CD14-positive monocyte (primary cell): ENCODE measurements at regions not wholly inside any gene's neighbourhood (a gene's known extent, or its start where the extent isn't known, plus 50 kb on each side); places are given as distances from the start of the nearest gene placed in this dataset.

Experiments used
- DNase-seq, 3 donors: peaks; one replicate each; pipeline ENCODE4 v3.0.0-alpha.2; 2011 to 2022
- H2AFZ ChIP-seq: 2 replicates; pipeline ENCODE4 v1.6.0; 2012; ENCODE audit warnings: mild to moderate bottlenecking, low read depth, low read length, inconsistent platforms; ENCODE audit not compliant: insufficient read depth, poor library complexity, severe bottlenecking
- H3K27ac ChIP-seq, 2 donors: 1 replicate in 1 of 2; 2 replicates in 1 of 2; pipeline ENCODE4 v1.5.1; 2012 to 2013; ENCODE audit warnings: low read length in 2 of 2, control low read depth in 1 of 2, inconsistent platforms in 1 of 2, low read depth in 1 of 2, mild to moderate bottlenecking in 1 of 2
- H3K27me3 ChIP-seq, 2 donors: one replicate each; pipeline versions ENCODE4 v1.6.0 to v1.6.1; 2011 to 2013; ENCODE audit warnings: low read length in 2 of 2; ENCODE audit not compliant: control insufficient read depth in 2 of 2, insufficient read depth in 2 of 2
- H3K36me3 ChIP-seq, 2 donors: replicated peaks in 1 of 2; 1 replicate in 1 of 2; 2 replicates in 1 of 2; pipeline versions ENCODE4 v1.5.1 to v1.6.1; 2012 to 2013; ENCODE audit warnings: low read length in 2 of 2, control low read depth in 1 of 2, inconsistent platforms in 1 of 2, mild to moderate bottlenecking in 1 of 2; ENCODE audit not compliant: insufficient read depth in 2 of 2, control insufficient read depth in 1 of 2
- H3K4me1 ChIP-seq, 2 donors: 1 replicate in 1 of 2; 2 replicates in 1 of 2; pipeline versions ENCODE4 v1.5.1 to v1.6.1; 2012 to 2013; ENCODE audit warnings: low read length in 2 of 2, control low read depth in 1 of 2, inconsistent platforms in 1 of 2, mild to moderate bottlenecking in 1 of 2, moderate library complexity in 1 of 2; ENCODE audit not compliant: insufficient read depth in 2 of 2, control insufficient read depth in 1 of 2
- H3K4me2 ChIP-seq: replicated peaks from 2 replicates; pipeline ENCODE3; 2012; ENCODE audit warnings: low read length, moderate library complexity, mild to moderate bottlenecking; ENCODE audit not compliant: poor library complexity, severe bottlenecking; ENCODE audit errors: extremely low read depth
- H3K4me3 ChIP-seq, 3 experiments: fragments of 200-600 bp in 1 of 3; sonication (generic) in 1 of 3; replicated peaks in 1 of 3; 1 replicate in 2 of 3; 2 replicates in 1 of 3; pipeline ENCODE4 v1.5.1; 2011 to 2013; ENCODE audit warnings: low read length in 3 of 3, mild to moderate bottlenecking in 3 of 3, control low read depth in 2 of 3, low read depth in 2 of 3, inconsistent platforms in 1 of 3, moderate library complexity in 1 of 3
- H3K79me2 ChIP-seq: 2 replicates; pipeline ENCODE4 v1.6.0; 2012; ENCODE audit warnings: mild to moderate bottlenecking, control low read depth, inconsistent platforms, low read length, moderate library complexity; ENCODE audit not compliant: insufficient read depth
- H3K9ac ChIP-seq: 2 replicates; pipeline ENCODE4 v1.6.0; 2017; ENCODE audit warnings: low read length, mild to moderate bottlenecking; ENCODE audit not compliant: insufficient read depth, poor library complexity, severe bottlenecking
- H3K9me3 ChIP-seq, 2 donors: replicated peaks in 1 of 2; 1 replicate in 1 of 2; 2 replicates in 1 of 2; pipeline versions ENCODE4 v1.5.1 to v1.6.1; 2012 to 2013; ENCODE audit warnings: low read length in 2 of 2, control low read depth in 1 of 2; ENCODE audit not compliant: control insufficient read depth in 1 of 2, insufficient read depth in 1 of 2
- H4K20me1 ChIP-seq: 2 replicates; pipeline ENCODE4 v1.6.0; 2012; ENCODE audit warnings: mild to moderate bottlenecking, low read length, control low read depth, moderate library complexity; ENCODE audit not compliant: insufficient read depth
- H3K27ac Mint-ChIP-seq, 7 donors: one replicate each; pipeline ENCODE4 v1.8.0; 2020; ENCODE audit warnings: mild to moderate bottlenecking in 7 of 7, mixed read lengths in 7 of 7, moderate library complexity in 6 of 7, inconsistent platforms in 2 of 7
- H3K27me3 Mint-ChIP-seq, 3 donors: one replicate each; pipeline ENCODE4 v1.8.0; 2021 to 2022; ENCODE audit warnings: low read depth in 3 of 3, mild to moderate bottlenecking in 3 of 3, mixed read lengths in 3 of 3, moderate library complexity in 3 of 3, inconsistent platforms in 1 of 3
- H3K36me3 Mint-ChIP-seq, 2 donors: one replicate each; pipeline ENCODE4 v1.8.0; 2020; ENCODE audit warnings: mixed read lengths in 2 of 2, inconsistent platforms in 1 of 2, mild to moderate bottlenecking in 1 of 2
- H3K4me1 Mint-ChIP-seq: one replicate; pipeline ENCODE4 v1.8.0; 2020; ENCODE audit warnings: mild to moderate bottlenecking, mixed read lengths
- H3K4me3 Mint-ChIP-seq, 2 donors: one replicate each; pipeline ENCODE4 v1.8.0; 2020; ENCODE audit warnings: mild to moderate bottlenecking in 2 of 2, mixed read lengths in 2 of 2, moderate library complexity in 1 of 2
- H3K9me3 Mint-ChIP-seq, 7 donors: one replicate each; pipeline ENCODE4 v1.8.0; 2020 to 2022; ENCODE audit warnings: mixed read lengths in 7 of 7, mild to moderate bottlenecking in 6 of 7, moderate library complexity in 6 of 7, inconsistent platforms in 2 of 7
- CTCF ChIP-seq: fragments of 200-600 bp; IDR thresholded peaks from one replicate; pipeline ENCODE4 v1.8.0; 2022; ENCODE audit warnings: antibody characterized with exemption, mild to moderate bottlenecking
- WGBS: methylation state at CpG from one replicate; pipeline ENCODE4 v1.1.5; 2013; ENCODE audit warnings: missing lambda C conversion rate; ENCODE audit not compliant: insufficient coverage; 5-methylcytosine and 5-hydroxymethylcytosine counted together
- intact Hi-C, 2 donors: fragments of 100-400 bp; cut with micrococcal nuclease; formaldehyde crosslinking; loops; one replicate each; pipeline versions ENCODE4 v1.15.0 to v1.15.1; 2023

DNA sequence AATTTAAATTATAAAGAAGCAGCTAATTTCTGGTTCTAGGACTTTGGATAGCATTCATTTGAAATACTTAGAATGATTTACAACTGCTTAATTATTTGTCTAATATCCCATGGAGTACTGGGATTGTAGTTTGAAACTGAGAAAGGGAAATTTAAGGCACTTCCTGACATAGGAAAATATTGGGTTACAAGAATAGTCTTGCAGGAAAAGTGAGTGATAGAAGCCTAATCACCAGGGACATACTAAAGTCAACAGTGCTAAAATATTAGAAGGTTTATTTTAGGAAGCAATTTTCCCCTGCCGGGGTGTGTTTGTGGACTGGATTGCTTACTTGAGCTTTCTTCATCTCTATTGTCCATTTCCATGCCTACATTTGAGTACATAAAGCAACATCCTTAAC lies 661.6 kb downstream of the ADGRL2 start:
- no peak overlapping the region for H3K27ac ChIP-seq
- Mint-ChIP-seq H3K27ac (no peak overlapping the region), H3K27me3 (no peaks in the 10 kb centered on the region), H3K4me3 (no peak overlapping the region), H3K4me1 (peaks cover 2% of the 10 kb centered on the region), H3K36me3 (no peaks in the 10 kb centered on the region), H3K9me3 (peaks cover 0 to 3% (median 0%) of the 10 kb centered on the region in 7 donors)
- no peak for TF ChIP-seq CTCF
- no peaks in the 10 kb centered on the region for H3K4me1 ChIP-seq
- H3K27me3 ChIP-seq, result no peaks in the 10 kb centered on the region
- no peak overlapping the region for H3K4me3 ChIP-seq
- H3K9ac ChIP-seq, result no peak overlapping the region
- no peaks in the 10 kb centered on the region for H4K20me1 ChIP-seq
- H2AFZ ChIP-seq, result no peak overlapping the region
- H3K79me2 ChIP-seq, result no peaks in the 10 kb centered on the region
- WGBS, result no CpG with 5 or more reads among the region's 1 CpG
- no peak overlapping the region for H3K4me2 ChIP-seq
- intact Hi-C loops, result no loop called here
- H3K9me3 ChIP-seq, result no peaks in the 10 kb centered on the region
- DNase-seq, result no peak
- no peaks in the 10 kb centered on the region for H3K36me3 ChIP-seq

GRCh38 chr1:82455342-82455741 lies 654.6 kb downstream of the ADGRL2 start:
- Histone ChIP-seq H4K20me1 (no peaks in the 10 kb centered on the region), H3K9me3 (peaks cover 7 to 12% of the 10 kb centered on the region in 2 donors), H3K4me2 (no peak overlapping the region), H3K4me1 (no peaks in the 10 kb centered on the region), H3K36me3 (no peaks in the 10 kb centered on the region), H3K9ac (no peak overlapping the region), H3K27ac (no peak overlapping the region), H2AFZ (no peak overlapping the region), H3K79me2 (no peaks in the 10 kb centered on the region), H3K27me3 (no peaks in the 10 kb centered on the region), H3K4me3 (no peak overlapping the region)
- peaks cover 2 to 20% (median 11%) of the 10 kb centered on the region in 7 donors for H3K9me3 Mint-ChIP-seq
- H3K36me3 Mint-ChIP-seq, result no peaks in the 10 kb centered on the region
- 100% methylated on average over 1 of the region's 1 CpG for WGBS
- H3K4me3 Mint-ChIP-seq, result no peak overlapping the region
- intact Hi-C loops, result no loop called here
- DNase-seq, result no peak
- no peak overlapping the region for H3K27ac Mint-ChIP-seq
- no peaks in the 10 kb centered on the region for H3K27me3 Mint-ChIP-seq
- no peak for TF ChIP-seq CTCF
- H3K4me1 Mint-ChIP-seq, result no peaks in the 10 kb centered on the region
